IMR-90 (cell line): ENCODE measurements at regions not wholly inside any gene's neighbourhood (a gene's known extent, or its start where the extent isn't known, plus 50 kb on each side); places are given as distances from the start of the nearest gene placed in this dataset.

Experiments
- ATAC-seq: fragments of 200-7000 bp; cut with Tn5 transposase; 2 replicates; pipeline ENCODE4 v1.9.1; 2020; ENCODE audit warnings: low read depth, mild to moderate bottlenecking, moderate library complexity
- BruUV-seq: library from RNA; stranded (reverse); fragments of 400-500 nt; replicated peaks from 2 replicates; lab custom pipeline; 2021; lab: Mats Ljungman, UMichigan
- CTCF ChIA-PET: fragments of 300-600 bp; formaldehyde crosslinking; extraction: SDS; loops from one replicate; lab custom pipeline; 2021; ENCODE audit warnings: antibody characterized with exemption; lab: Yijun Ruan, JAX
- POLR2A ChIA-PET: fragments of 300-600 bp; sonication (Branson Sonifier 250); formaldehyde crosslinking; loops from one replicate; lab custom pipeline; 2022; ENCODE audit warnings: antibody characterized with exemption; ENCODE audit not compliant: unreplicated experiment; lab: Charles Lee
- DNase-seq: peaks from one replicate; pipeline ENCODE4 v3.0.0; 2013
- H2AFZ ChIP-seq: replicated peaks from 2 replicates; pipeline ENCODE3; 2013; ENCODE audit warnings: low read length, mild to moderate bottlenecking; ENCODE audit not compliant: poor library complexity
- H2AK5ac ChIP-seq: 2 replicates; pipeline ENCODE4 v1.6.1; 2013; ENCODE audit warnings: low read depth, low read length, inconsistent platforms
- H2AK9ac ChIP-seq: replicated peaks from 2 replicates; pipeline ENCODE3; 2013; ENCODE audit warnings: mild to moderate bottlenecking, low read depth, low read length, moderate library complexity; ENCODE audit not compliant: poor library complexity
- H2BK120ac ChIP-seq: 2 replicates; pipeline ENCODE4 v1.6.1; 2013; ENCODE audit warnings: low read depth, low read length, inconsistent platforms
- H2BK15ac ChIP-seq: 3 replicates; pipeline ENCODE4 v1.6.1; 2013; ENCODE audit warnings: low read depth, low read length, inconsistent platforms
- H2BK20ac ChIP-seq: 2 replicates; pipeline ENCODE4 v1.6.1; 2013; ENCODE audit warnings: low read depth, mild to moderate bottlenecking, inconsistent platforms, low read length, moderate library complexity
- H2BK5ac ChIP-seq: 2 replicates; pipeline ENCODE4 v1.6.1; 2013; ENCODE audit warnings: mild to moderate bottlenecking, low read depth, low read length, inconsistent platforms; ENCODE audit not compliant: poor library complexity, severe bottlenecking
- H3K14ac ChIP-seq: replicated peaks from 2 replicates; pipeline ENCODE4 v1.6.1; 2013; ENCODE audit warnings: low read depth, low read length, inconsistent platforms
- H3K18ac ChIP-seq: 2 replicates; pipeline ENCODE4 v1.6.1; 2013; ENCODE audit warnings: low read depth, low read length, control low read depth
- H3K23ac ChIP-seq: 2 replicates; pipeline ENCODE4 v1.6.1; 2013; ENCODE audit warnings: low read depth, low read length, inconsistent platforms
- H3K27ac ChIP-seq: 2 replicates; pipeline ENCODE4 v1.5.1; 2013; ENCODE audit warnings: mild to moderate bottlenecking, control low read depth, low read length; ENCODE audit not compliant: insufficient read depth
- H3K27me3 ChIP-seq: 2 replicates; pipeline ENCODE4 v1.6.1; 2013; ENCODE audit warnings: low read length; ENCODE audit not compliant: control insufficient read depth, insufficient read depth
- H3K36me3 ChIP-seq: 2 replicates; pipeline ENCODE4 v1.6.1; 2013; ENCODE audit warnings: low read length, mixed read lengths; ENCODE audit not compliant: control insufficient read depth, insufficient read depth
- H3K4ac ChIP-seq: 2 replicates; pipeline ENCODE4 v1.6.1; 2013; ENCODE audit warnings: low read depth, low read length, inconsistent platforms
- H3K4me1 ChIP-seq: 2 replicates; pipeline ENCODE4 v1.6.1; 2013; ENCODE audit warnings: low read length, mixed read lengths; ENCODE audit not compliant: control insufficient read depth, insufficient read depth
- H3K4me2 ChIP-seq: 2 replicates; pipeline ENCODE4 v1.6.1; 2013; ENCODE audit warnings: low read depth, mild to moderate bottlenecking, control low read depth, low read length, moderate library complexity
- H3K4me3 ChIP-seq: 2 replicates; pipeline ENCODE4 v1.5.1; 2013; ENCODE audit warnings: low read depth, mild to moderate bottlenecking, control low read depth, low read length, moderate library complexity; ENCODE audit not compliant: insufficient read depth
- H3K56ac ChIP-seq: 2 replicates; pipeline ENCODE4 v1.6.1; 2013; ENCODE audit warnings: low read length, inconsistent platforms; ENCODE audit not compliant: insufficient read depth; ENCODE audit errors: extremely low read depth
- H3K79me1 ChIP-seq, 2 experiments: 2 replicates each; pipeline ENCODE4 v1.6.1; 2013; ENCODE audit warnings: low read length in 2 of 2, inconsistent platforms in 1 of 2, low read depth in 1 of 2
- H3K9ac ChIP-seq: 2 replicates; pipeline ENCODE4 v1.6.1; 2013; ENCODE audit warnings: low read depth, low read length, control low read depth
- H3K9me1 ChIP-seq: 2 replicates; pipeline ENCODE4 v1.6.1; 2013; ENCODE audit warnings: low read length, inconsistent platforms; ENCODE audit not compliant: insufficient read depth
- H3K9me3 ChIP-seq: 2 replicates; pipeline ENCODE4 v1.6.1; 2013; ENCODE audit warnings: low read length; ENCODE audit not compliant: control insufficient read depth, insufficient read depth
- H4K20me1 ChIP-seq: 2 replicates; pipeline ENCODE4 v1.6.1; 2013; ENCODE audit warnings: low read length, inconsistent platforms; ENCODE audit not compliant: insufficient read depth
- H4K5ac ChIP-seq: 2 replicates; pipeline ENCODE4 v1.6.1; 2013; ENCODE audit warnings: mild to moderate bottlenecking, low read depth, low read length, control low read depth
- H4K8ac ChIP-seq, 2 experiments: 2 replicates each; pipeline ENCODE4 v1.6.1; 2013; ENCODE audit warnings: low read depth in 2 of 2, low read length in 2 of 2, control low read depth in 1 of 2, inconsistent platforms in 1 of 2
- H4K91ac ChIP-seq: 2 replicates; pipeline ENCODE4 v1.6.1; 2013; ENCODE audit warnings: low read depth, low read length, inconsistent platforms; ENCODE audit not compliant: insufficient read depth
- dilution Hi-C: fragments of 300-500 bp; cut with HindIII; formaldehyde crosslinking; loops from one replicate; pipeline ENCODE4 v1.14.3; 2018; ENCODE audit warnings: low sequenced_read_pairs; ENCODE audit not compliant: unreplicated experiment
- in situ Hi-C: fragments of 300-500 bp; cut with MboI; formaldehyde crosslinking; loops from 3 replicates; pipeline ENCODE4 v1.14.3; 2019; ENCODE audit warnings: low sequenced_read_pairs, inconsistent platforms, mixed read lengths
- intact Hi-C: fragments of 100-400 bp; cut with micrococcal nuclease; formaldehyde crosslinking; loops from 2 replicates; pipeline ENCODE4 v1.10.0; 2022
- TF ChIP-seq, protein P1 (sequence below): conservative IDR thresholded peaks from 2 replicates; pipeline ENCODE4 v1.5.1; 2012; ENCODE audit warnings: mild to moderate bottlenecking, low read depth, low read length, improper control_type of control experiment
- TF ChIP-seq, protein P2 (sequence below): fragments of 150-350 bp; IDR thresholded peaks from 2 replicates; pipeline ENCODE4 v1.6.1; 2016; ENCODE audit warnings: low read depth, mild to moderate bottlenecking, low read length, moderate library complexity, borderline replicate concordance

DNA sequence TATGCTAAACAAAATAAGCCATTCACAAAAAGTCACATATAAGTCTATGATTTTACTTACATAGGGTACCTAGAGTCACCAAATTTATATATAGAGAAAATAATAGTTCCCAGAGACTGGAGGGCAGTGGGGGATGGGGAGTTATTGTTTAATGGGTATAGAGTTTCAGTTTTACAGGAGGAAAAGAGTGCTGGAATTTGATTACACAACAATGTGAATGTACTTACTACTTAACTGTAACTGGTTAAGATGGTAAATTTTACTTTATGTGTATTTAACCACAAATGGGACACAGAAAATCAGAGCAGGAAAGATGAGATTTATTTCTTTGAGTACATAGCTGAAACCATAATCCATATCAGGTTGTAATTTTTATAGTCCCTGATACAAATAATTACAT, 144.4 kb downstream of the TMA16 start:
- Histone ChIP-seq H3K18ac (no peak overlapping the region), H2AK5ac (no peak overlapping the region), H4K20me1 (no peaks in the 10 kb centered on the region), H4K5ac (no peak overlapping the region), H3K79me1 (no peaks in the 10 kb centered on the region), H3K27ac (no peak overlapping the region), H3K4me1 (no peaks in the 10 kb centered on the region), H3K4me2 (no peak overlapping the region), H3K14ac (no peak overlapping the region), H3K9me1 (no peaks in the 10 kb centered on the region), H3K9ac (no peak overlapping the region), H3K4me3 (no peak overlapping the region), H2BK120ac (no peak overlapping the region), H2AK9ac (no peak overlapping the region), H2AFZ (no peak overlapping the region), H2BK15ac (no peak overlapping the region), H3K27me3 (no peaks in the 10 kb centered on the region), H4K8ac (no peak overlapping the region), H3K23ac (no peak overlapping the region), H3K36me3 (no peaks in the 10 kb centered on the region), H3K4ac (no peak overlapping the region), H3K9me3 (no peaks in the 10 kb centered on the region), H3K56ac (no peak overlapping the region), H4K91ac (no peak overlapping the region), H2BK5ac (no peak overlapping the region), H2BK20ac (no peak overlapping the region)
- TF ChIP-seq, protein P1, sequence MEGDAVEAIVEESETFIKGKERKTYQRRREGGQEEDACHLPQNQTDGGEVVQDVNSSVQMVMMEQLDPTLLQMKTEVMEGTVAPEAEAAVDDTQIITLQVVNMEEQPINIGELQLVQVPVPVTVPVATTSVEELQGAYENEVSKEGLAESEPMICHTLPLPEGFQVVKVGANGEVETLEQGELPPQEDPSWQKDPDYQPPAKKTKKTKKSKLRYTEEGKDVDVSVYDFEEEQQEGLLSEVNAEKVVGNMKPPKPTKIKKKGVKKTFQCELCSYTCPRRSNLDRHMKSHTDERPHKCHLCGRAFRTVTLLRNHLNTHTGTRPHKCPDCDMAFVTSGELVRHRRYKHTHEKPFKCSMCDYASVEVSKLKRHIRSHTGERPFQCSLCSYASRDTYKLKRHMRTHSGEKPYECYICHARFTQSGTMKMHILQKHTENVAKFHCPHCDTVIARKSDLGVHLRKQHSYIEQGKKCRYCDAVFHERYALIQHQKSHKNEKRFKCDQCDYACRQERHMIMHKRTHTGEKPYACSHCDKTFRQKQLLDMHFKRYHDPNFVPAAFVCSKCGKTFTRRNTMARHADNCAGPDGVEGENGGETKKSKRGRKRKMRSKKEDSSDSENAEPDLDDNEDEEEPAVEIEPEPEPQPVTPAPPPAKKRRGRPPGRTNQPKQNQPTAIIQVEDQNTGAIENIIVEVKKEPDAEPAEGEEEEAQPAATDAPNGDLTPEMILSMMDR: no peak
- TF ChIP-seq, protein P2, sequence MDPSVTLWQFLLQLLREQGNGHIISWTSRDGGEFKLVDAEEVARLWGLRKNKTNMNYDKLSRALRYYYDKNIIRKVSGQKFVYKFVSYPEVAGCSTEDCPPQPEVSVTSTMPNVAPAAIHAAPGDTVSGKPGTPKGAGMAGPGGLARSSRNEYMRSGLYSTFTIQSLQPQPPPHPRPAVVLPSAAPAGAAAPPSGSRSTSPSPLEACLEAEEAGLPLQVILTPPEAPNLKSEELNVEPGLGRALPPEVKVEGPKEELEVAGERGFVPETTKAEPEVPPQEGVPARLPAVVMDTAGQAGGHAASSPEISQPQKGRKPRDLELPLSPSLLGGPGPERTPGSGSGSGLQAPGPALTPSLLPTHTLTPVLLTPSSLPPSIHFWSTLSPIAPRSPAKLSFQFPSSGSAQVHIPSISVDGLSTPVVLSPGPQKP: no peak
- CTCF ChIA-PET: interaction anchor here (1.2 kb wide), 1 partner anchor 11 kb away, joined by 3 read pairs; no protein-coding TSS in a partner anchor
- dilution Hi-C loops: no loop called here
- BruUV-seq: no TSS peak
- in situ Hi-C loops: no loop called here
- DNase-seq (no peak), ATAC-seq (no peak)
- intact Hi-C loops: no loop called here
- POLR2A ChIA-PET: no interaction called here
